ENCODE measurements at regions not wholly inside any gene's neighbourhood (a gene's known extent, or its start where the extent isn't known, plus 50 kb on each side); places are given as distances from the start of the nearest gene placed in this dataset.

- Histone ChIP-seq H4K20me1 (ENCODE audit: insufficient read depth, low read length) (no peaks in the 10 kb centered on the region), H3K27ac (ENCODE audit: low read length) (no peak overlapping the region), H3K79me2 (ENCODE audit: low read length) (no peaks in the 10 kb centered on the region), H3K4me3 (ENCODE audit: low read length) (no peak overlapping the region), H3K4me1 (ENCODE audit: low read length) (no peaks in the 10 kb centered on the region), H3K4me2 (ENCODE audit: low read length) (no peak overlapping the region), H3K27me3 (ENCODE audit: low read depth, low read length) (no peaks in the 10 kb centered on the region), H3K36me3 (replicated peaks; ENCODE audit: low read depth, low read length) (no peaks in the 10 kb centered on the region), H2AFZ (ENCODE audit: low read depth, low read length) (no peak overlapping the region), H3K9me3 (ENCODE audit: insufficient read depth, low read length) (no peaks in the 10 kb centered on the region), H3K9ac (ENCODE audit: low read length) (no peak overlapping the region)
- no peak for TF ChIP-seq CTCF (IDR thresholded peaks at IDR 0.05; ENCODE audit: low read depth, low read length)
- TF ChIP-seq EZH2phosphoT487 (IDR thresholded peaks at IDR 0.05; ENCODE audit: low read depth) = no peak
These were observed 79.9 kb upstream of the FUCA2 start for GRCh38 chr6:143591441-143591840.

GRCh38 chr6:143589162-143589561 is 77.6 kb upstream of the FUCA2 start:
- no peaks in the 10 kb centered on the region for H3K9me3 ChIP-seq (ENCODE audit: insufficient read depth, low read length)
- no peaks in the 10 kb centered on the region for H4K20me1 ChIP-seq (ENCODE audit: insufficient read depth, low read length)
- no peaks in the 10 kb centered on the region for H3K4me1 ChIP-seq (ENCODE audit: low read length)
- H3K27me3 ChIP-seq (ENCODE audit: low read depth, low read length) = no peaks in the 10 kb centered on the region
- H3K27ac ChIP-seq (ENCODE audit: low read length) = no peak overlapping the region
- H3K36me3 ChIP-seq (replicated peaks; ENCODE audit: low read depth, low read length) = no peaks in the 10 kb centered on the region
- no peaks in the 10 kb centered on the region for H3K79me2 ChIP-seq (ENCODE audit: low read length)
- H3K4me2 ChIP-seq (ENCODE audit: low read length) = no peak overlapping the region
- no peak overlapping the region for H3K4me3 ChIP-seq (ENCODE audit: low read length)
- H3K9ac ChIP-seq (ENCODE audit: low read length) = no peak overlapping the region
- H2AFZ ChIP-seq (ENCODE audit: low read depth, low read length) = no peak overlapping the region
- TF ChIP-seq EZH2phosphoT487 (IDR thresholded peaks at IDR 0.05; ENCODE audit: low read depth) (no peak), CTCF (IDR thresholded peaks at IDR 0.05; ENCODE audit: low read depth, low read length) (no peak)

GRCh38 chr6:143586557-143586956 is 75.0 kb upstream of the FUCA2 start:
- H3K9ac ChIP-seq (ENCODE audit: low read length) = no peak overlapping the region
- no peaks in the 10 kb centered on the region for H3K27me3 ChIP-seq (ENCODE audit: low read depth, low read length)
- no peaks in the 10 kb centered on the region for H4K20me1 ChIP-seq (ENCODE audit: insufficient read depth, low read length)
- H3K27ac ChIP-seq (ENCODE audit: low read length) = no peak overlapping the region
- no peaks in the 10 kb centered on the region for H3K9me3 ChIP-seq (ENCODE audit: insufficient read depth, low read length)
- no peaks in the 10 kb centered on the region for H3K79me2 ChIP-seq (ENCODE audit: low read length)
- H2AFZ ChIP-seq (ENCODE audit: low read depth, low read length) = no peak overlapping the region
- H3K4me3 ChIP-seq (ENCODE audit: low read length) = no peak overlapping the region
- H3K4me1 ChIP-seq (ENCODE audit: low read length) = no peaks in the 10 kb centered on the region
- H3K4me2 ChIP-seq (ENCODE audit: low read length) = no peak overlapping the region
- H3K36me3 ChIP-seq (replicated peaks; ENCODE audit: low read depth, low read length) = no peaks in the 10 kb centered on the region
- no peak for TF ChIP-seq EZH2phosphoT487 (IDR thresholded peaks at IDR 0.05; ENCODE audit: low read depth)
- TF ChIP-seq CTCF (IDR thresholded peaks at IDR 0.05; ENCODE audit: low read depth, low read length) = no peak

- Histone ChIP-seq H3K36me3 (replicated peaks; ENCODE audit: low read depth, low read length) (no peaks in the 10 kb centered on the region), H3K27me3 (ENCODE audit: low read depth, low read length) (no peaks in the 10 kb centered on the region), H3K9me3 (ENCODE audit: insufficient read depth, low read length) (no peaks in the 10 kb centered on the region), H4K20me1 (ENCODE audit: insufficient read depth, low read length) (no peaks in the 10 kb centered on the region), H3K9ac (ENCODE audit: low read length) (no peak overlapping the region), H3K4me1 (ENCODE audit: low read length) (no peaks in the 10 kb centered on the region), H3K4me2 (ENCODE audit: low read length) (no peak overlapping the region), H3K4me3 (ENCODE audit: low read length) (no peak overlapping the region), H3K79me2 (ENCODE audit: low read length) (no peaks in the 10 kb centered on the region), H2AFZ (ENCODE audit: low read depth, low read length) (no peak overlapping the region), H3K27ac (ENCODE audit: low read length) (no peak overlapping the region)
- TF ChIP-seq EZH2phosphoT487 (IDR thresholded peaks at IDR 0.05; ENCODE audit: low read depth) (no peak), CTCF (IDR thresholded peaks at IDR 0.05; ENCODE audit: low read depth, low read length) (no peak)
These were observed 74.2 kb upstream of the FUCA2 start for GRCh38 chr6:143585716-143586115.

All from OCI-LY3 (cell line).